Liver (tissue), 8 donors: ENCODE measurements at regions not wholly inside any gene's neighbourhood (a gene's known extent, or its start where the extent isn't known, plus 50 kb on each side); places are given as distances from the start of the nearest gene placed in this dataset.
A peak's percentile ranks its signal among the peaks of the same experiment; 100 is the strongest.

Experiments
- DNase-seq: peaks from one replicate; pipeline ENCODE4 v3.0.0-alpha.2; 2017; ENCODE audit warnings: low spot score
- H3K27ac ChIP-seq, 2 donors: one replicate each; pipeline ENCODE4 v1.7.0; 2013; ENCODE audit warnings: inconsistent platforms in 2 of 2, low read length in 2 of 2, control low read depth in 1 of 2, low read depth in 1 of 2, mild to moderate bottlenecking in 1 of 2
- H3K27me3 ChIP-seq, 4 donors: one replicate each; pipeline versions ENCODE4 v1.6.1 to v1.7.0; 2013; ENCODE audit warnings: low read length in 3 of 4, inconsistent platforms in 1 of 4, mild to moderate bottlenecking in 1 of 4, moderate library complexity in 1 of 4; ENCODE audit not compliant: control insufficient read depth in 4 of 4, insufficient read depth in 4 of 4
- H3K36me3 ChIP-seq, 4 donors: one replicate each; pipeline versions ENCODE4 v1.6.1 to v1.7.0; 2013; ENCODE audit warnings: low read length in 3 of 4, mild to moderate bottlenecking in 3 of 4, low read depth in 1 of 4, moderate library complexity in 1 of 4; ENCODE audit not compliant: control insufficient read depth in 4 of 4, insufficient read depth in 3 of 4
- H3K4me1 ChIP-seq, 4 donors: one replicate each; pipeline versions ENCODE4 v1.6.1 to v1.7.0; 2013; ENCODE audit warnings: low read length in 3 of 4, mild to moderate bottlenecking in 3 of 4, moderate library complexity in 1 of 4; ENCODE audit not compliant: control insufficient read depth in 4 of 4, insufficient read depth in 4 of 4
- H3K4me3 ChIP-seq, 3 donors: one replicate each; pipeline versions ENCODE4 v1.6.1 to v1.7.0; 2013; ENCODE audit warnings: low read length in 3 of 3, control low read depth in 1 of 3, low read depth in 1 of 3, mild to moderate bottlenecking in 1 of 3
- H3K9ac ChIP-seq, 2 donors: one replicate each; pipeline ENCODE4 v1.7.0; 2013; ENCODE audit warnings: low read length in 2 of 2, mild to moderate bottlenecking in 2 of 2, moderate library complexity in 2 of 2, control low read depth in 1 of 2, low read depth in 1 of 2
- H3K9me3 ChIP-seq, 4 donors: one replicate each; pipeline versions ENCODE4 v1.6.1 to v1.7.0; 2013; ENCODE audit warnings: low read length in 3 of 4; ENCODE audit not compliant: control insufficient read depth in 4 of 4
- EGR1 ChIP-seq, 2 donors: IDR thresholded peaks; 2 replicates each; pipeline ENCODE4 v1.6.1; 2016 to 2018; ENCODE audit warnings: antibody characterized with exemption in 2 of 2, low read depth in 2 of 2
- GABPA ChIP-seq, 2 donors: IDR thresholded peaks in 1 of 2; conservative IDR thresholded peaks in 1 of 2; 2 replicates each; pipeline ENCODE4 v1.6.1; 2016; ENCODE audit warnings: antibody characterized with exemption in 2 of 2, mild to moderate bottlenecking in 1 of 2, moderate library complexity in 1 of 2
- HNF4A ChIP-seq, 2 donors: conservative IDR thresholded peaks; 2 replicates each; pipeline ENCODE4 v1.6.1; 2016; ENCODE audit warnings: antibody characterized with exemption in 2 of 2, mild to moderate bottlenecking in 2 of 2
- JUND ChIP-seq, 2 donors: IDR thresholded peaks; 2 replicates each; pipeline ENCODE4 v1.6.1; 2016; ENCODE audit warnings: antibody characterized with exemption in 2 of 2
- NR2F2 ChIP-seq: IDR thresholded peaks from 2 replicates; pipeline ENCODE4 v1.6.1; 2016; ENCODE audit warnings: antibody characterized with exemption
- RAD21 ChIP-seq, 2 donors: IDR thresholded peaks; 2 replicates each; pipeline ENCODE4 v1.6.1; 2016; ENCODE audit warnings: antibody characterized with exemption in 2 of 2, mild to moderate bottlenecking in 2 of 2
- RXRA ChIP-seq, 2 donors: IDR thresholded peaks; 2 replicates each; pipeline ENCODE4 v1.6.1; 2017 to 2018; ENCODE audit warnings: antibody characterized with exemption in 2 of 2, mild to moderate bottlenecking in 1 of 2
- SP1 ChIP-seq: IDR thresholded peaks from 2 replicates; pipeline ENCODE4 v1.6.1; 2018; ENCODE audit warnings: antibody characterized with exemption, mild to moderate bottlenecking
- TAF1 ChIP-seq: conservative IDR thresholded peaks from 2 replicates; pipeline ENCODE4 v1.6.1; 2016; ENCODE audit warnings: antibody characterized with exemption, mild to moderate bottlenecking
- YY1 ChIP-seq: IDR thresholded peaks from 2 replicates; pipeline ENCODE4 v1.6.1; 2016; ENCODE audit warnings: antibody characterized with exemption, mild to moderate bottlenecking
- WGBS: extraction: QIAGEN DNeasy Blood & Tissue Kit; methylation state at CpG from one replicate; pipeline ENCODE4 v1.1.7; 2013; 5-methylcytosine and 5-hydroxymethylcytosine counted together
- TF ChIP-seq, protein P1 (sequence below): IDR thresholded peaks from 2 replicates; pipeline ENCODE4 v1.6.1; 2016; ENCODE audit warnings: antibody characterized with exemption
- TF ChIP-seq, protein P2 (sequence below): fragments of 150-350 bp; IDR thresholded peaks from 2 replicates; pipeline ENCODE4 v1.5.1; 2017; ENCODE audit warnings: improper control_type of control experiment, low read depth, low read length; ENCODE audit not compliant: missing input control
- TF ChIP-seq, protein P3 (sequence below): IDR thresholded peaks from 2 replicates; pipeline ENCODE4 v1.6.1; 2016; ENCODE audit warnings: antibody characterized with exemption
- TF ChIP-seq, protein P4 (sequence below): IDR thresholded peaks from 2 replicates; pipeline ENCODE4 v1.6.1; 2016; ENCODE audit warnings: antibody characterized with exemption
- donor health status: healthy.
- donor health status: healthy.
- donor health status: healthy.
- donor health status: healthy.
- donor health status: healthy.

DNA sequence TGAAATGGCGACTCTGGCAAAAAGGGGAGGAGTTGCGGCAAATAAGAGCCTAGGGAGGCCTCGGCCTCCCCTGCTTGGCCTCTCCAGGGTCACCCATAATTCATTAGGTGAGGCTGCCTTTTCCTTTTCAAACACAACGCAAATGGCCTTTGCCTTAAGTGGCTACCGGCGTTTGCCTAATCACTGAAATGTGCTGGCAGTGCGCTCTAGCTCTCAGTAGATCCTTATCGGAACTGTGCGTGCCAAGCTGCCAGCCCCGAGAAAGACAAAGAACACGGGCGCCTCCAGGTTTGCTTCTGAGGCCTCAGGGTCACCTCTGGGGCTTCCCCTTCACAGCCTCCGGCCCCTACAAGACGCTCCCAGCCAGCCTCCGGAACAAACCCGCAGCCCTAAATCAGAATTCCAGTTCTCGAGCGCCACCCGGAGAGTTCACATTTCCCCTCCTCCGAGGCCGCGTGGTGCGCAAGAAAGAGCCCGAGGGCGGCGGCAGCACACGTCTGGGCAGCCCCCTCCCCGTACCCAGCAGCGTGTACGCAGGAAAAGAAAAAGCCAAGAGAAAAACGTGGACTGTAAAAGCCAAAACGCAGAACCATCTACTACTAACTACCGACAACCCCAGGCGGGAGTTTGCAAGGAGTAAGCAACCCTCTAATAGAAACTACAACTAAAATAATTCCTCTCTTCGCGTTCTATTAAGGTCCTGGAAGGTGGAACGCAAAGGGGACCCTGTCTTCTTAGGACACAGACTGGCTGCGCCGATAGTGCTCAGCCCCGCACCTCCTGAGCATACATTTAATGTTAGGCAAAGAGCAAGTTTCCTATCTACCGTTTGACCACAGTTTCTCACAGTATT is 76.5 kb upstream of the BCOR start:
- Histone ChIP-seq H3K4me3 (peak overlapping the region in 2 of 3 donors; percentile 0 to 74), H3K9ac (peak overlapping the region in 1 of 2 donors; percentile 80), H3K27me3 (no peaks in the 10 kb centered on the region), H3K4me1 (peaks cover 14 to 46% (median 23%) of the 10 kb centered on the region in 4 donors), H3K27ac (peak overlapping the region; percentile 94 to 97), H3K36me3 (no peaks in the 10 kb centered on the region), H3K9me3 (no peaks in the 10 kb centered on the region)
- TF ChIP-seq SP1 (peak; percentile 13), RXRA (IDR thresholded peaks at IDR 0.05) (peak in 1 of 2 donors; percentile 5), YY1 (no peak), HNF4A (conservative IDR thresholded peaks at IDR 0.05) (peak in 1 of 2 donors; percentile 30), EGR1 (IDR thresholded peaks at IDR 0.05; ENCODE audit: low read depth in 2 of 2) (no peak), TAF1 (no peak), NR2F2 (no peak)
- TF ChIP-seq, protein P1, sequence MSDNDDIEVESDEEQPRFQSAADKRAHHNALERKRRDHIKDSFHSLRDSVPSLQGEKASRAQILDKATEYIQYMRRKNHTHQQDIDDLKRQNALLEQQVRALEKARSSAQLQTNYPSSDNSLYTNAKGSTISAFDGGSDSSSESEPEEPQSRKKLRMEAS, result no peak
- no peak for DNase-seq
- 27% methylated on average over 41 of the region's 41 CpGs for WGBS

DNA sequence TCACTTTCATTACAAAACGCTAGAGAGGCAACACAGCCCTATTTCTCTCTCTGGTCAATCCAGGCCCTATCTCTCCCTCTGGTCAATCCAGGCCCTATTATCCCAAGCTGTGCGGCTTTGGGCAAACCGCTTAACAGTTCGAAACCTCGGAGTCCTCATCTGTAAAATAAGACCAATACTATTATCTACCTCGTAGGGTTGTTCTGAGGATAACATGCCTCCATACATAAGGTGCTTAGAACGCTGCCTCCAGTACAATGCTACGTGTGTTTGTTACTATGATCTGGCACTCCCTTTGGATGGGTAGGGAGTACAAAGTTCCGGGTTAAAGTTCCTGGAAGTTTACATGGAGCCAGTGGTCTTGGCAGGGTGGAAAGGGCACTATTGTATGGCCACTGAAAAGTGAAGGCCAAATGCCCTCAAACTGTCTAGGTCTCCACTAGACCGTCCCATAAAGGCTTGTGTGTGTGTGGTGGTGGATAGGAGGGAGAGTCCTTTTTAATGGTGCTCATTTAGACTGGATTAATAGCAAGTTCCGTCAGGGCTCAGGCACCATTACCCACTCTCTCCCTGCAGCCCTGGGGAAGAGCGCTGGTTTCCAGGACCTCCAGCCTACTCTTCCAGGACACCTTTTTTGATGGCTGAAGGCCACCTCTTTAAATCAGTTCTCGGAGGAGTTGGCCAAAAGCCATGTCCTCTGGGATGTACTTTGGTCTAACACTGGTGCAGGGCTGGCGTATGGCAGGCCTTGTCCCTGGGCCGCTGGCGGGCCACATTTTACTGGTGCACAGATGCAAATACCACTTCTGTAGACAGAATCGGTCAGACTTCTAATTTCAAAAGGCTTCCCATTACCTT is 75.6 kb upstream of the BCOR start:
- H3K9ac ChIP-seq, result peak overlapping the region in 1 of 2 donors; percentile 14
- peaks cover 14 to 50% (median 25%) of the 10 kb centered on the region in 4 donors for H3K4me1 ChIP-seq
- no peaks in the 10 kb centered on the region for H3K9me3 ChIP-seq
- TF ChIP-seq HNF4A (conservative IDR thresholded peaks at IDR 0.05), result peak; percentile 65 to 74
- peak in 1 of 2 donors; percentile 16 for TF ChIP-seq EGR1 (IDR thresholded peaks at IDR 0.05; ENCODE audit: low read depth in 2 of 2)
- TF ChIP-seq, protein P2, sequence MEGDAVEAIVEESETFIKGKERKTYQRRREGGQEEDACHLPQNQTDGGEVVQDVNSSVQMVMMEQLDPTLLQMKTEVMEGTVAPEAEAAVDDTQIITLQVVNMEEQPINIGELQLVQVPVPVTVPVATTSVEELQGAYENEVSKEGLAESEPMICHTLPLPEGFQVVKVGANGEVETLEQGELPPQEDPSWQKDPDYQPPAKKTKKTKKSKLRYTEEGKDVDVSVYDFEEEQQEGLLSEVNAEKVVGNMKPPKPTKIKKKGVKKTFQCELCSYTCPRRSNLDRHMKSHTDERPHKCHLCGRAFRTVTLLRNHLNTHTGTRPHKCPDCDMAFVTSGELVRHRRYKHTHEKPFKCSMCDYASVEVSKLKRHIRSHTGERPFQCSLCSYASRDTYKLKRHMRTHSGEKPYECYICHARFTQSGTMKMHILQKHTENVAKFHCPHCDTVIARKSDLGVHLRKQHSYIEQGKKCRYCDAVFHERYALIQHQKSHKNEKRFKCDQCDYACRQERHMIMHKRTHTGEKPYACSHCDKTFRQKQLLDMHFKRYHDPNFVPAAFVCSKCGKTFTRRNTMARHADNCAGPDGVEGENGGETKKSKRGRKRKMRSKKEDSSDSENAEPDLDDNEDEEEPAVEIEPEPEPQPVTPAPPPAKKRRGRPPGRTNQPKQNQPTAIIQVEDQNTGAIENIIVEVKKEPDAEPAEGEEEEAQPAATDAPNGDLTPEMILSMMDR, result no peak
- TF ChIP-seq RXRA (IDR thresholded peaks at IDR 0.05), result peak; percentile 45 to 51
- no peak for TF ChIP-seq RAD21 (IDR thresholded peaks at IDR 0.05)
- no peak for TF ChIP-seq NR2F2
- no peaks in the 10 kb centered on the region for H3K27me3 ChIP-seq
- H3K36me3 ChIP-seq, result no peaks in the 10 kb centered on the region
- H3K27ac ChIP-seq, result peak overlapping the region; percentile 94 to 97
- DNase-seq, result no peak
- H3K4me3 ChIP-seq, result peak overlapping the region in 2 of 3 donors; percentile 0 to 74
- 54% methylated on average over 17 of the region's 17 CpGs for WGBS

DNA sequence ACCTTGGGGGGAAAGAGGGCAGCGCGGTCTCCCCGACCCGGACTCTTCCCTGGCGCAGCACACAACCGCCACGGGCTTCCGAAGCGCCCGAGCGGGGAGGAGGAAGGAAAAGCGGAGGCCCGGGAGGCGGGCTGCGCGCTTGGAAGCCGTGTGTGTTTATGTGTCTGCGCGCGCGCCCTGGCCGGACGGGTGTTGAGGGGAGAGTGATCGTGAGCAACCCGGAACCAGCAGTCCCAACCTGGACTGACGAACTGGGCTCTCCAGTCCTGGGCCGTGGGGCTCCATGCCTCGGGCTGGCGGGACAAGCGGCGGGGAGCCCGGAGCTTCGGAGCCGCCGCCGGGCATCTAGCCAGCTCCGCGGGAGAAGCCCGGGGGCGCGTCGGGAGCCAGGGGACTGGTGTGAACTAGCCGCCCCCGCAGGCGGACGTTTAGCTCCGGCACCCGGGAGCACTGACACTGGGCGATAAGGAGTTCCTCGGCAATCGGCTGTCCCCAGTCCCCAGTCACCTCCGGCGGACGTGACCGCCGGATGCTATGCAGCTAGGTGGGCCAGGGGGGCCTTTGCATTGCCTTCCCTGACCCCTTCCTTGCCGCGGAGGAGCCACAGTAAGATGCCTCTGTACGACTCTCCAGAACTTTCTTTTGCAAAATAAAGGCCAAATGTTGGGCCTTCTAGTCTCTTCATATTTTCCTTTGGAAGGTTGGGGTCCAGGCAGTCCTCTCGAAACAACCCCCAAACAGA is 74.8 kb upstream of the BCOR start:
- Histone ChIP-seq H3K9me3 (no peaks in the 10 kb centered on the region), H3K9ac (peak overlapping the region; percentile 14 to 33), H3K4me3 (peak overlapping the region; percentile 0 to 56 (median 50)), H3K27ac (peak overlapping the region; percentile 94 to 97), H3K36me3 (no peaks in the 10 kb centered on the region), H3K4me1 (peaks cover 14 to 50% (median 21%) of the 10 kb centered on the region in 4 donors), H3K27me3 (no peaks in the 10 kb centered on the region)
- peak; percentile 46 for DNase-seq
- 6% methylated on average over 60 of the region's 60 CpGs for WGBS
- TF ChIP-seq, protein P3, sequence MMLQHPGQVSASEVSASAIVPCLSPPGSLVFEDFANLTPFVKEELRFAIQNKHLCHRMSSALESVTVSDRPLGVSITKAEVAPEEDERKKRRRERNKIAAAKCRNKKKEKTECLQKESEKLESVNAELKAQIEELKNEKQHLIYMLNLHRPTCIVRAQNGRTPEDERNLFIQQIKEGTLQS, result no peak
- TF ChIP-seq GABPA (IDR thresholded peaks at IDR 0.05 in 1 of 2, conservative IDR thresholded peaks at IDR 0.05 in 1 of 2) (no peak), JUND (IDR thresholded peaks at IDR 0.05) (no peak), NR2F2 (no peak), YY1 (peak; percentile 57), RAD21 (IDR thresholded peaks at IDR 0.05) (no peak), EGR1 (IDR thresholded peaks at IDR 0.05; ENCODE audit: low read depth in 2 of 2) (peak in 1 of 2 donors; percentile 17), HNF4A (conservative IDR thresholded peaks at IDR 0.05) (no peak), TAF1 (no peak)
- TF ChIP-seq, protein P4, sequence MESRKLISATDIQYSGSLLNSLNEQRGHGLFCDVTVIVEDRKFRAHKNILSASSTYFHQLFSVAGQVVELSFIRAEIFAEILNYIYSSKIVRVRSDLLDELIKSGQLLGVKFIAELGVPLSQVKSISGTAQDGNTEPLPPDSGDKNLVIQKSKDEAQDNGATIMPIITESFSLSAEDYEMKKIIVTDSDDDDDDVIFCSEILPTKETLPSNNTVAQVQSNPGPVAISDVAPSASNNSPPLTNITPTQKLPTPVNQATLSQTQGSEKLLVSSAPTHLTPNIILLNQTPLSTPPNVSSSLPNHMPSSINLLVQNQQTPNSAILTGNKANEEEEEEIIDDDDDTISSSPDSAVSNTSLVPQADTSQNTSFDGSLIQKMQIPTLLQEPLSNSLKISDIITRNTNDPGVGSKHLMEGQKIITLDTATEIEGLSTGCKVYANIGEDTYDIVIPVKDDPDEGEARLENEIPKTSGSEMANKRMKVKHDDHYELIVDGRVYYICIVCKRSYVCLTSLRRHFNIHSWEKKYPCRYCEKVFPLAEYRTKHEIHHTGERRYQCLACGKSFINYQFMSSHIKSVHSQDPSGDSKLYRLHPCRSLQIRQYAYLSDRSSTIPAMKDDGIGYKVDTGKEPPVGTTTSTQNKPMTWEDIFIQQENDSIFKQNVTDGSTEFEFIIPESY, result no peak
